ELF-1 (cell line): ENCODE measurements at regions not wholly inside any gene's neighbourhood (a gene's known extent, or its start where the extent isn't known, plus 50 kb on each side); places are given as distances from the start of the nearest gene placed in this dataset.
"Not testable (repeated sequence)": the region's sequence is repeated elsewhere in the genome, so short reads cannot be mapped to it uniquely, and the experiment has no call there.

Source experiments
- DNase-seq: peaks from one replicate; pipeline ENCODE4 v3.0.0-alpha.2; 2016; ENCODE audit warnings: low read depth, low spot score

GRCh38 chr7:17086403-17086802, 204.6 kb upstream of the AGR3 start:
- DNase-seq = no peak

- DNase-seq = no peak
These were observed 207.7 kb upstream of the AHR start for GRCh38 chr7:17090751-17091150.

- DNase-seq = no peak
These were observed 205.0 kb upstream of the AHR start for GRCh38 chr7:17093461-17093860.

- no peak for DNase-seq
These were observed 203.4 kb upstream of the AHR start for GRCh38 chr7:17094963-17095574.

- DNase-seq = no peak
These were observed 202.5 kb upstream of the AHR start for GRCh38 chr7:17095931-17096330.

- DNase-seq = no peak
These were observed 200.7 kb upstream of the AHR start for GRCh38 chr7:17097668-17098297.

- DNase-seq = no peak
These were observed 199.9 kb upstream of the AHR start for GRCh38 chr7:17098515-17098914.

- no peak for DNase-seq
These were observed 199.1 kb upstream of the AHR start for GRCh38 chr7:17099083-17099973.

GRCh38 chr7:17099974-17100509, 198.4 kb upstream of the AHR start:
- DNase-seq = not testable (repeated sequence)

- no peak for DNase-seq
These were observed 197.2 kb upstream of the AHR start for GRCh38 chr7:17101207-17101696.

GRCh38 chr7:17103170-17103569, 195.3 kb upstream of the AHR start:
- no peak for DNase-seq

GRCh38 chr7:17103984-17104383, 194.5 kb upstream of the AHR start:
- no peak for DNase-seq

- no peak for DNase-seq
These were observed 194.0 kb upstream of the AHR start for GRCh38 chr7:17104419-17104818.

- DNase-seq = no peak
These were observed 192.8 kb upstream of the AHR start for GRCh38 chr7:17105701-17106100.

- DNase-seq = no peak
These were observed 190.3 kb upstream of the AHR start for GRCh38 chr7:17108049-17108584.

GRCh38 chr7:17109020-17109419, 189.4 kb upstream of the AHR start:
- no peak for DNase-seq

- DNase-seq = not testable (repeated sequence)
These were observed 184.7 kb upstream of the AHR start for GRCh38 chr7:17113770-17114169.

GRCh38 chr7:17118412-17118811, 180.0 kb upstream of the AHR start:
- no peak for DNase-seq

- no peak for DNase-seq
These were observed 177.7 kb upstream of the AHR start for GRCh38 chr7:17120756-17121155.

- DNase-seq = no peak
These were observed 176.8 kb upstream of the AHR start for GRCh38 chr7:17121671-17122070.

GRCh38 chr7:17123020-17123419, 175.4 kb upstream of the AHR start:
- no peak for DNase-seq
